ENCODE measurements at regions not wholly inside any gene's neighbourhood (a gene's known extent, or its start where the extent isn't known, plus 50 kb on each side); places are given as distances from the start of the nearest gene placed in this dataset.

- H3K79me2 ChIP-seq (ENCODE audit: low read length): no peaks in the 10 kb centered on the region
- peaks cover 15% of the 10 kb centered on the region for H3K27me3 ChIP-seq (ENCODE audit: low read depth, low read length)
- TF ChIP-seq CTCF (IDR thresholded peaks at IDR 0.05; ENCODE audit: low read depth, low read length) (no peak), EZH2phosphoT487 (IDR thresholded peaks at IDR 0.05; ENCODE audit: low read depth) (no peak)
- no peaks in the 10 kb centered on the region for H3K9me3 ChIP-seq (ENCODE audit: insufficient read depth, low read length)
- H3K27ac ChIP-seq (ENCODE audit: low read length): no peak overlapping the region
- no peaks in the 10 kb centered on the region for H4K20me1 ChIP-seq (ENCODE audit: insufficient read depth, low read length)
- no peaks in the 10 kb centered on the region for H3K36me3 ChIP-seq (replicated peaks; ENCODE audit: low read depth, low read length)
- H3K4me2 ChIP-seq (ENCODE audit: low read length): no peak overlapping the region
- no peak overlapping the region for H3K4me3 ChIP-seq (ENCODE audit: low read length)
- peaks cover 32% of the 10 kb centered on the region for H3K4me1 ChIP-seq (ENCODE audit: low read length)
- no peak overlapping the region for H3K9ac ChIP-seq (ENCODE audit: low read length)
- H2AFZ ChIP-seq (ENCODE audit: low read depth, low read length): no peak overlapping the region
These were observed 56.7 kb upstream of the PAPPA start for GRCh38 chr9:116096853-116097252.

- Histone ChIP-seq H3K4me3 (ENCODE audit: low read length) (no peak overlapping the region), H4K20me1 (ENCODE audit: insufficient read depth, low read length) (no peaks in the 10 kb centered on the region), H3K4me1 (ENCODE audit: low read length) (peaks cover 22% of the 10 kb centered on the region), H3K27ac (ENCODE audit: low read length) (no peak overlapping the region), H2AFZ (ENCODE audit: low read depth, low read length) (no peak overlapping the region), H3K27me3 (ENCODE audit: low read depth, low read length) (peaks cover 15% of the 10 kb centered on the region), H3K9me3 (ENCODE audit: insufficient read depth, low read length) (no peaks in the 10 kb centered on the region), H3K9ac (ENCODE audit: low read length) (no peak overlapping the region), H3K4me2 (ENCODE audit: low read length) (no peak overlapping the region), H3K79me2 (ENCODE audit: low read length) (no peaks in the 10 kb centered on the region), H3K36me3 (replicated peaks; ENCODE audit: low read depth, low read length) (no peaks in the 10 kb centered on the region)
- TF ChIP-seq CTCF (IDR thresholded peaks at IDR 0.05; ENCODE audit: low read depth, low read length): no peak
- TF ChIP-seq EZH2phosphoT487 (IDR thresholded peaks at IDR 0.05; ENCODE audit: low read depth): no peak
These were observed 55.1 kb upstream of the PAPPA start for GRCh38 chr9:116098476-116098875.

- Histone ChIP-seq H3K4me3 (ENCODE audit: low read length) (no peak overlapping the region), H3K9me3 (ENCODE audit: insufficient read depth, low read length) (no peaks in the 10 kb centered on the region), H3K79me2 (ENCODE audit: low read length) (no peaks in the 10 kb centered on the region), H2AFZ (ENCODE audit: low read depth, low read length) (no peak overlapping the region), H4K20me1 (ENCODE audit: insufficient read depth, low read length) (no peaks in the 10 kb centered on the region), H3K4me2 (ENCODE audit: low read length) (no peak overlapping the region), H3K27me3 (ENCODE audit: low read depth, low read length) (peaks cover 15% of the 10 kb centered on the region), H3K36me3 (replicated peaks; ENCODE audit: low read depth, low read length) (no peaks in the 10 kb centered on the region), H3K4me1 (ENCODE audit: low read length) (peaks cover 9% of the 10 kb centered on the region), H3K27ac (ENCODE audit: low read length) (no peak overlapping the region), H3K9ac (ENCODE audit: low read length) (no peak overlapping the region)
- TF ChIP-seq EZH2phosphoT487 (IDR thresholded peaks at IDR 0.05; ENCODE audit: low read depth): no peak
- no peak for TF ChIP-seq CTCF (IDR thresholded peaks at IDR 0.05; ENCODE audit: low read depth, low read length)
These were observed 53.8 kb upstream of the PAPPA start for GRCh38 chr9:116099821-116100220.

GRCh38 chr9:116100711-116101121 lies 52.9 kb upstream of the PAPPA start:
- Histone ChIP-seq H3K4me1 (ENCODE audit: low read length) (0 out of 2 replicates have a peak, but pooled peaks cover under 1% of the 10 kb centered on the region), H3K4me2 (ENCODE audit: low read length) (no peak overlapping the region), H3K27ac (ENCODE audit: low read length) (no peak overlapping the region), H3K9ac (ENCODE audit: low read length) (no peak overlapping the region), H3K36me3 (replicated peaks; ENCODE audit: low read depth, low read length) (no peaks in the 10 kb centered on the region), H2AFZ (ENCODE audit: low read depth, low read length) (no peak overlapping the region), H3K27me3 (ENCODE audit: low read depth, low read length) (peaks cover 15% of the 10 kb centered on the region), H4K20me1 (ENCODE audit: insufficient read depth, low read length) (no peaks in the 10 kb centered on the region), H3K9me3 (ENCODE audit: insufficient read depth, low read length) (no peaks in the 10 kb centered on the region), H3K4me3 (ENCODE audit: low read length) (no peak overlapping the region), H3K79me2 (ENCODE audit: low read length) (no peaks in the 10 kb centered on the region)
- TF ChIP-seq CTCF (IDR thresholded peaks at IDR 0.05; ENCODE audit: low read depth, low read length) (no peak), EZH2phosphoT487 (IDR thresholded peaks at IDR 0.05; ENCODE audit: low read depth) (no peak)

All from OCI-LY3 (cell line).